ENCODE measurements at regions not wholly inside any gene's neighbourhood (a gene's known extent, or its start where the extent isn't known, plus 50 kb on each side); places are given as distances from the start of the nearest gene placed in this dataset.

DNA sequence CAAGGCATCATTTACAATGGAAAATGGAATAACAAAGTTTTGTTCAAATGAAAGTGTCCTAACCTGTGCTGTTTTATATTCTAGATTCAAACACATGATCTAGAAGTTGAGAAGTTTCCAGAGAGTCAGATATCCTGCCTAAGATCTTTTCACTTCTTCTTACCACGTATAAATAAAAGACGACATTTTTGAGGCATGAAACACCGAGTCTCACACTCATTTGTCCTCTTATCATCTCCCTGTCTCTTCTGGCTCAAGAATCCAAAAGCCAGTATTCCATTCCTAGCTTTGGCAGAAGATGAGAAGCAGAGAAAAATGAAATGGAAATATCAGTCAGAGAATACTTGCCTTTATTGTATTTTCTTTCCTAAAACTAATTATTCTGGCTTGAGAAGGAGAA lies 738.6 kb upstream of the NR2F2 start:
- ATAC-seq (no peak), DNase-seq (no peak)
- H3K36me3 ChIP-seq, result no peaks in the 10 kb centered on the region
- no peaks in the 10 kb centered on the region for H3K4me1 ChIP-seq
- no peaks in the 10 kb centered on the region for H3K9me3 ChIP-seq
- no peak overlapping the region for H3K4me3 ChIP-seq
- no peak overlapping the region for H3K27ac ChIP-seq
- intact Hi-C loops (cut with DNase I), result no loop called here
- no peaks in the 10 kb centered on the region for H3K27me3 ChIP-seq (ENCODE audit: low read depth)
- TF ChIP-seq, protein P1, sequence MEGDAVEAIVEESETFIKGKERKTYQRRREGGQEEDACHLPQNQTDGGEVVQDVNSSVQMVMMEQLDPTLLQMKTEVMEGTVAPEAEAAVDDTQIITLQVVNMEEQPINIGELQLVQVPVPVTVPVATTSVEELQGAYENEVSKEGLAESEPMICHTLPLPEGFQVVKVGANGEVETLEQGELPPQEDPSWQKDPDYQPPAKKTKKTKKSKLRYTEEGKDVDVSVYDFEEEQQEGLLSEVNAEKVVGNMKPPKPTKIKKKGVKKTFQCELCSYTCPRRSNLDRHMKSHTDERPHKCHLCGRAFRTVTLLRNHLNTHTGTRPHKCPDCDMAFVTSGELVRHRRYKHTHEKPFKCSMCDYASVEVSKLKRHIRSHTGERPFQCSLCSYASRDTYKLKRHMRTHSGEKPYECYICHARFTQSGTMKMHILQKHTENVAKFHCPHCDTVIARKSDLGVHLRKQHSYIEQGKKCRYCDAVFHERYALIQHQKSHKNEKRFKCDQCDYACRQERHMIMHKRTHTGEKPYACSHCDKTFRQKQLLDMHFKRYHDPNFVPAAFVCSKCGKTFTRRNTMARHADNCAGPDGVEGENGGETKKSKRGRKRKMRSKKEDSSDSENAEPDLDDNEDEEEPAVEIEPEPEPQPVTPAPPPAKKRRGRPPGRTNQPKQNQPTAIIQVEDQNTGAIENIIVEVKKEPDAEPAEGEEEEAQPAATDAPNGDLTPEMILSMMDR (IDR thresholded peaks at IDR 0.05), result no peak

DNA sequence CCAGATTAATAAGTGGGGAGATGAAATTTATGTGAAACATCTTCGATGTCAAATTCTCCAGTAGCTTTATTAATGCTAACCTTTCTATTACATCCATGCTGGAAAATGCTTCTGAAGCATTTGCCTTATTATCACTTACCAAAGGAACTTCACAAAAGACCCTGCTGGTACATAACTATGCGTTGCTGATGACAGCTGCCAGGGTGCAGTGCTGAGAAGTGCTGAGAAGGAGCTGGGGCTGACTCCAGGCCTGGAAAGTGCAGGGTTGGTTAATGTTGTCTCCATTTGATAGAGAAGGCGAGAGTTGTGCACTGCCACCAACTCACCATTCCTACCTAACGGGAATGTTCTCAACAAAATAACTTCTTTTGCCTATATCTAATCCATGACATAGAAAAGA lies 736.0 kb upstream of the NR2F2 start:
- Histone ChIP-seq H3K27me3 (ENCODE audit: low read depth) (no peaks in the 10 kb centered on the region), H3K36me3 (no peaks in the 10 kb centered on the region), H3K4me3 (no peak overlapping the region), H3K4me1 (no peaks in the 10 kb centered on the region), H3K27ac (no peak overlapping the region), H3K9me3 (no peaks in the 10 kb centered on the region)
- DNase-seq (no peak), ATAC-seq (no peak)
- TF ChIP-seq, protein P1 (IDR thresholded peaks at IDR 0.05), result no peak
- intact Hi-C loops (cut with DNase I), result no loop called here

DNA sequence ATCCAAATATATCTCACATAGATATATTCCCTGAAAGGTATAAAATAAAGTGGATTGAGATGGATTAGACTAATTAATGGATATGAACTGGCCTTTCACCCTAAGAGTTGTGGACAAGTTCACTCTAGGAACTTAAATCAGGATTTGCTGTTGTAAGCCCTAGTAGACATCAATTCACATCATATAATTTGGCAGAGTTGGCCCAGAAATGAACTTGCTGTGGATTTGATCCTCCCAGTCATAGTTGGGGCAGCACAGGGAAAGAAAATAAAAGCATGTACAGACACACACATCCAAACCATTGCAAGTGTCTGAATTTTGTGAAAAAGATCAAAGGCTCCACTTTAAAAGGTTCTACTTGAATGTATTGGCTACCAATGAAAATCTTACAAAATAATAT lies 734.7 kb upstream of the NR2F2 start:
- Histone ChIP-seq H3K27ac (no peak overlapping the region), H3K36me3 (no peaks in the 10 kb centered on the region), H3K4me3 (no peak overlapping the region), H3K27me3 (ENCODE audit: low read depth) (no peaks in the 10 kb centered on the region), H3K4me1 (no peaks in the 10 kb centered on the region), H3K9me3 (no peaks in the 10 kb centered on the region)
- no peak for DNase-seq
- TF ChIP-seq, protein P1 (IDR thresholded peaks at IDR 0.05), result no peak
- ATAC-seq, result no peak
- intact Hi-C loops (cut with DNase I), result no loop called here

DNA sequence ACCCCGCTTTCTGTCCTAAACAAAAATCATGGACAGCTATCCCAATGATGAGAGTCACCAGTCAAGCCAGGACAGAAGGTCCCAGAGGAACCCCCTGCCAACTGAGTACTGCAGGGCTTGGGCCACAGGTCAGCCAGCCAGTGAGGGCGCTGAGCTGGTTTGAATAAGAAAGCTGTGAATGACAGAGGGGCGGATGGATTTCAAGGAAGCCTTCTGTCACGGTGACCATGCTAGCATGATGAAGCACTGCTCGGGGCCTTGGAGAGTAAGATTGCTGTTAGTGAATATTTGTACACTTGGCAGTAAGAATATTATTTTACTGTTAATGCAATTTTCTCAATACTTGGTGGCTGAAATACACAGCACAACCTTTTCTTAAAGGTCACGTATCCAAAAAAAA lies 734.0 kb upstream of the NR2F2 start:
- no peaks in the 10 kb centered on the region for H3K27me3 ChIP-seq (ENCODE audit: low read depth)
- DNase-seq, result no peak
- no peak overlapping the region for H3K27ac ChIP-seq
- intact Hi-C loops (cut with DNase I), result no loop called here
- H3K4me1 ChIP-seq, result no peaks in the 10 kb centered on the region
- no peak for ATAC-seq
- TF ChIP-seq, protein P1 (IDR thresholded peaks at IDR 0.05), result no peak
- no peaks in the 10 kb centered on the region for H3K9me3 ChIP-seq
- H3K4me3 ChIP-seq, result no peak overlapping the region
- H3K36me3 ChIP-seq, result no peaks in the 10 kb centered on the region

DNA sequence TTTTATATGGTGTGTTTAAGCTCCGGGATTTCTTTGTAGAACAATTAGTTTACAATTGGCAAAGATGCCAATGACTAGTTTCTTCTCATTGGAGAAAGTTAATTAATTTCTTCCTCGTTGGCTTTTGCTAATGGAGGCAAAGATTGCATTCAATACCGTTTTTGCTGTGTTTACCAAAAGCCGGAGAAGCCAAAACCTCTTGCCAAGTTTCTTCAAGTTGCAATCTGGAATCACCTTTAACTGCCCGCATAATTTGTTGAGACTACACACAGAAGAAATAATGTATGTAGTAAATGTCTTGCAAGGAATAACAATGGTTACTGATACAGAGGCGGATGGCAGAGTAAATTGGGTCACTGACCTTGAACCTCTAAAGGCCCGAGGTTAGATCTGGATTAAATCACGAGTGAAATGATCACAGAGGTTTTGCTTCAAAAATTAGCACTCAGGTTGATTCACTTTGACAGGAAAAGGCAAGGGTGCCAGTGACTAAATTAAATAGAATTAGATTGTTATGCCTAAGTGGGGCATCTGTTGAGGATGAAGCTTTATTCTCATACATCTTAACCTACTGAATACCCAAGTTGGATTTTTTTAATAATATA lies 732.1 kb upstream of the NR2F2 start:
- Histone ChIP-seq H3K4me3 (no peak overlapping the region), H3K36me3 (no peaks in the 10 kb centered on the region), H3K4me1 (no peaks in the 10 kb centered on the region), H3K27ac (no peak overlapping the region), H3K9me3 (no peaks in the 10 kb centered on the region), H3K27me3 (ENCODE audit: low read depth) (no peaks in the 10 kb centered on the region)
- TF ChIP-seq, protein P1 (IDR thresholded peaks at IDR 0.05), result no peak
- no peak for DNase-seq
- ATAC-seq, result no peak
- intact Hi-C loops (cut with DNase I), result no loop called here

DNA sequence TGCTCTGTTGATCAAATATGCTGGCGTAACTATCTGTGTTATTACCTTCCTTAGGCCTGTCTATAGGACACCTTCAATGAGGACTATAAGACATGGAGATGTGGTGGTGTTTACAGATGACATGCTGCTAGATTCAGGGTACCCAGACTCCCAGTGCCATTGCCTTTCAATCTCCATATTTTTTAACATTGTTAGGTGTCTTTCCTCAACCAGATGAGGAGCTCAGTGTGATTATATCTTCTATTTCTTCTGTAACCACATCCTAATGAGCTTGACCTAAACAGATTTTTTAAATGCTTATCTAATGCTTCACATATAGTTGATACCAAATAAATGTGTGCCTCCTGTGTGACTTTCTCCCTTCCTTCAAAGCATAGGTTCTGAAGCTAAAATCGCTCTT lies 730.1 kb upstream of the NR2F2 start:
- Histone ChIP-seq H3K27me3 (ENCODE audit: low read depth) (no peaks in the 10 kb centered on the region), H3K27ac (no peak overlapping the region), H3K36me3 (no peaks in the 10 kb centered on the region), H3K4me1 (no peaks in the 10 kb centered on the region), H3K4me3 (no peak overlapping the region), H3K9me3 (no peaks in the 10 kb centered on the region)
- intact Hi-C loops (cut with DNase I), result no loop called here
- ATAC-seq (no peak), DNase-seq (no peak)
- TF ChIP-seq, protein P1 (IDR thresholded peaks at IDR 0.05), result no peak

All from lower lobe of right lung (tissue), 2 donors.